WTC11 (cell line): ENCODE measurements at regions not wholly inside any gene's neighbourhood (a gene's known extent, or its start where the extent isn't known, plus 50 kb on each side); places are given as distances from the start of the nearest gene placed in this dataset.

ENCODE experiments used
- ELF4 ChIP-seq: sonication (generic); formaldehyde crosslinking; IDR thresholded peaks from 2 replicates; pipeline ENCODE4 v1.8.1; 2022; ENCODE audit warnings: low read depth, mild to moderate bottlenecking, moderate library complexity, missing genetic modification reagents
- FOXK1 ChIP-seq: sonication (generic); formaldehyde crosslinking; IDR thresholded peaks from 2 replicates; pipeline ENCODE4 v1.8.0; 2022; ENCODE audit warnings: mild to moderate bottlenecking, moderate library complexity, missing genetic modification reagents
- NR1H2 ChIP-seq: sonication (generic); formaldehyde crosslinking; IDR thresholded peaks from 2 replicates; pipeline ENCODE4 v1.9.0; 2021; ENCODE audit warnings: mild to moderate bottlenecking, moderate library complexity, missing genetic modification reagents
- PRRX2 ChIP-seq: fragments of 250-450 bp; sonication (Bioruptor Pico); IDR thresholded peaks from 2 replicates; pipeline ENCODE4 v1.8.0; 2021; ENCODE audit warnings: mild to moderate bottlenecking
- SMAD3 ChIP-seq: sonication (generic); formaldehyde crosslinking; IDR thresholded peaks from 2 replicates; pipeline ENCODE4 v1.8.0; 2022; ENCODE audit warnings: missing genetic modification reagents, mild to moderate bottlenecking, borderline replicate concordance
- TF ChIP-seq, protein P1 (sequence below): fragments of 200-600 bp; IDR thresholded peaks from 2 replicates; pipeline ENCODE4 v1.8.0; 2022; ENCODE audit warnings: antibody characterized with exemption

DNA sequence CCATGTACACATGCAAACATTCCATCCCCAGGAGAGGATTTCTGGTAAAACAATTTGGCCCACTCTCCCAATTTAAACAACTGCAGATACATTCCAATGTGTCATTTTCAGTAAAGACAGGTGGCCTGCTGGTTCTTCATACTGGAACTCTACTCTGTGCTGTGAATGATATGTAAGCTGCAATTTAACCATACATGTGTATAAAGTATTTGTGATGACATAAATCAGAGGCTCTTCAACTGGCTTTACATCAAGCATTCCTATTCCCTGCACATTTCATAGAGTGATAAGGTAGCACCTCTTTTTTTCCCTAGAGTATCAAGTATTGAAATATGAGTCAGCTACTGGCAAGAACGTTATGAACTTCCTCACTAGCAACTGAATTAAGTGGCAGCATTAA lies 649.5 kb upstream of the ADGRL2 start:
- TF ChIP-seq, protein P1, sequence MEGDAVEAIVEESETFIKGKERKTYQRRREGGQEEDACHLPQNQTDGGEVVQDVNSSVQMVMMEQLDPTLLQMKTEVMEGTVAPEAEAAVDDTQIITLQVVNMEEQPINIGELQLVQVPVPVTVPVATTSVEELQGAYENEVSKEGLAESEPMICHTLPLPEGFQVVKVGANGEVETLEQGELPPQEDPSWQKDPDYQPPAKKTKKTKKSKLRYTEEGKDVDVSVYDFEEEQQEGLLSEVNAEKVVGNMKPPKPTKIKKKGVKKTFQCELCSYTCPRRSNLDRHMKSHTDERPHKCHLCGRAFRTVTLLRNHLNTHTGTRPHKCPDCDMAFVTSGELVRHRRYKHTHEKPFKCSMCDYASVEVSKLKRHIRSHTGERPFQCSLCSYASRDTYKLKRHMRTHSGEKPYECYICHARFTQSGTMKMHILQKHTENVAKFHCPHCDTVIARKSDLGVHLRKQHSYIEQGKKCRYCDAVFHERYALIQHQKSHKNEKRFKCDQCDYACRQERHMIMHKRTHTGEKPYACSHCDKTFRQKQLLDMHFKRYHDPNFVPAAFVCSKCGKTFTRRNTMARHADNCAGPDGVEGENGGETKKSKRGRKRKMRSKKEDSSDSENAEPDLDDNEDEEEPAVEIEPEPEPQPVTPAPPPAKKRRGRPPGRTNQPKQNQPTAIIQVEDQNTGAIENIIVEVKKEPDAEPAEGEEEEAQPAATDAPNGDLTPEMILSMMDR, result no peak
- no peak for TF ChIP-seq FOXK1 (CRISPR knock-in tag)
- TF ChIP-seq NR1H2, result no peak
- TF ChIP-seq PRRX2 (CRISPR knock-in tag), result no peak
- no peak for TF ChIP-seq SMAD3 (CRISPR knock-in tag)
- no peak for TF ChIP-seq ELF4
